Natural killer cell (primary cell): ENCODE measurements at regions not wholly inside any gene's neighbourhood (a gene's known extent, or its start where the extent isn't known, plus 50 kb on each side); places are given as distances from the start of the nearest gene placed in this dataset.

Source experiments
- ATAC-seq, 3 donors: fragments of 150-1000 bp in 2 of 3; fragments of 200-7000 bp in 1 of 3; cut with Tn5 transposase; 1 replicate in 1 of 3; 2 replicates in 2 of 3; pipeline ENCODE4 v1.10.0; 2021; ENCODE audit warnings: mild to moderate bottlenecking in 2 of 3, moderate library complexity in 2 of 3
- DNase-seq, 2 donors: peaks; one replicate each; pipeline versions ENCODE4 v3.0.0 to v3.0.0-alpha.2; 2013 to 2021; ENCODE audit warnings: mixed read lengths in 1 of 2
- H3K27ac ChIP-seq: one replicate; pipeline ENCODE4 v1.5.1; 2013; ENCODE audit warnings: mild to moderate bottlenecking, low read length
- H3K27me3 ChIP-seq: one replicate; pipeline ENCODE4 v1.6.1; 2013; ENCODE audit warnings: low read length; ENCODE audit not compliant: control insufficient read depth, insufficient read depth
- H3K36me3 ChIP-seq: one replicate; pipeline ENCODE4 v1.6.1; 2013; ENCODE audit warnings: low read length; ENCODE audit not compliant: control insufficient read depth, insufficient read depth
- H3K4me1 ChIP-seq: one replicate; pipeline ENCODE4 v1.6.1; 2013; ENCODE audit warnings: low read length; ENCODE audit not compliant: control insufficient read depth, insufficient read depth
- H3K4me3 ChIP-seq: one replicate; pipeline ENCODE4 v1.5.1; 2013; ENCODE audit warnings: low read length
- H3K9me3 ChIP-seq: one replicate; pipeline ENCODE4 v1.6.1; 2013; ENCODE audit warnings: low read length; ENCODE audit not compliant: control insufficient read depth, insufficient read depth
- H3K27ac Mint-ChIP-seq, 2 donors: one replicate each; pipeline ENCODE4 v1.8.0; 2022; ENCODE audit warnings: mild to moderate bottlenecking in 2 of 2, mixed read lengths in 2 of 2, moderate library complexity in 1 of 2
- H3K27me3 Mint-ChIP-seq, 2 donors: one replicate each; pipeline ENCODE4 v1.8.0; 2022; ENCODE audit warnings: low read depth in 2 of 2, mixed read lengths in 2 of 2
- H3K36me3 Mint-ChIP-seq: one replicate; pipeline ENCODE4 v1.8.0; 2022; ENCODE audit warnings: mixed read lengths
- H3K4me1 Mint-ChIP-seq, 2 donors: one replicate each; pipeline ENCODE4 v1.8.0; 2022; ENCODE audit warnings: mixed read lengths in 2 of 2
- H3K4me3 Mint-ChIP-seq: one replicate; pipeline ENCODE4 v1.8.0; 2022; ENCODE audit warnings: mild to moderate bottlenecking, moderate library complexity, mixed read lengths
- H3K9me3 Mint-ChIP-seq, 2 donors: one replicate each; pipeline ENCODE4 v1.8.0; 2022; ENCODE audit warnings: mixed read lengths in 2 of 2
- CTCF ChIP-seq: fragments of 200-600 bp; IDR thresholded peaks from one replicate; pipeline ENCODE4 v1.8.0; 2022; ENCODE audit warnings: antibody characterized with exemption
- WGBS: methylation state at CpG from one replicate; pipeline ENCODE4 v1.1.7; 2013; ENCODE audit warnings: missing lambda C conversion rate; ENCODE audit not compliant: insufficient coverage; 5-methylcytosine and 5-hydroxymethylcytosine counted together
- intact Hi-C: fragments of 100-400 bp; cut with micrococcal nuclease; formaldehyde crosslinking; loops from one replicate; pipeline ENCODE4 v1.14.2; 2022

- DNase-seq (no peak), ATAC-seq (no peak)
- H3K27ac ChIP-seq = no peak overlapping the region
- H3K9me3 ChIP-seq = peaks cover 6% of the 10 kb centered on the region
- intact Hi-C loops = no loop called here
- H3K4me3 ChIP-seq = no peak overlapping the region
- 96% methylated on average over 3 of the region's 4 CpGs for WGBS
- H3K27me3 Mint-ChIP-seq = no peaks in the 10 kb centered on the region
- H3K4me1 Mint-ChIP-seq = no peaks in the 10 kb centered on the region
- no peak overlapping the region for H3K27ac Mint-ChIP-seq
- no peaks in the 10 kb centered on the region for H3K36me3 ChIP-seq
- no peaks in the 10 kb centered on the region for H3K4me1 ChIP-seq
- no peak overlapping the region for H3K4me3 Mint-ChIP-seq
- no peaks in the 10 kb centered on the region for H3K27me3 ChIP-seq
- no peak for TF ChIP-seq CTCF
- peaks cover 3 to 6% of the 10 kb centered on the region in 2 donors for H3K9me3 Mint-ChIP-seq
- H3K36me3 Mint-ChIP-seq = no peaks in the 10 kb centered on the region
These were observed 660.6 kb upstream of the TENM3 start for GRCh38 chr4:181582595-181582994.

- DNase-seq (no peak), ATAC-seq (no peak)
- Histone ChIP-seq H3K4me3 (no peak overlapping the region), H3K4me1 (no peaks in the 10 kb centered on the region), H3K27me3 (no peaks in the 10 kb centered on the region), H3K9me3 (peaks cover 3% of the 10 kb centered on the region), H3K36me3 (no peaks in the 10 kb centered on the region), H3K27ac (no peak overlapping the region)
- Mint-ChIP-seq H3K4me3 (no peak overlapping the region), H3K4me1 (no peaks in the 10 kb centered on the region), H3K36me3 (no peaks in the 10 kb centered on the region), H3K27me3 (no peaks in the 10 kb centered on the region), H3K27ac (no peak overlapping the region), H3K9me3 (peaks cover 7 to 9% of the 10 kb centered on the region in 2 donors)
- no peak for TF ChIP-seq CTCF
- intact Hi-C loops = no loop called here
- 100% methylated on average over 2 of the region's 4 CpGs for WGBS
These were observed 654.4 kb upstream of the TENM3 start for GRCh38 chr4:181588733-181589302.

- no peak for ATAC-seq
- WGBS = 10% methylated on average over 5 of the region's 5 CpGs
- H3K4me1 Mint-ChIP-seq = no peaks in the 10 kb centered on the region
- DNase-seq = no peak
- no peaks in the 10 kb centered on the region for H3K27me3 ChIP-seq
- no peak for TF ChIP-seq CTCF
- intact Hi-C loops = no loop called here
- no peak overlapping the region for H3K27ac ChIP-seq
- no peak overlapping the region for H3K27ac Mint-ChIP-seq
- no peaks in the 10 kb centered on the region for H3K36me3 ChIP-seq
- no peaks in the 10 kb centered on the region for H3K4me1 ChIP-seq
- peaks cover 8 to 13% of the 10 kb centered on the region in 2 donors for H3K9me3 Mint-ChIP-seq
- peaks cover 3% of the 10 kb centered on the region for H3K9me3 ChIP-seq
- no peak overlapping the region for H3K4me3 ChIP-seq
- H3K36me3 Mint-ChIP-seq = no peaks in the 10 kb centered on the region
- no peaks in the 10 kb centered on the region for H3K27me3 Mint-ChIP-seq
- no peak overlapping the region for H3K4me3 Mint-ChIP-seq
These were observed 650.9 kb upstream of the TENM3 start for GRCh38 chr4:181592221-181592745.

GRCh38 chr4:181593703-181594102 is 649.5 kb upstream of the TENM3 start:
- H3K4me3 Mint-ChIP-seq = no peak overlapping the region
- no peak for ATAC-seq
- 39% methylated on average over 2 of the region's 2 CpGs for WGBS
- no peaks in the 10 kb centered on the region for H3K27me3 Mint-ChIP-seq
- H3K4me3 ChIP-seq = no peak overlapping the region
- H3K27me3 ChIP-seq = no peaks in the 10 kb centered on the region
- no peaks in the 10 kb centered on the region for H3K36me3 Mint-ChIP-seq
- H3K27ac ChIP-seq = no peak overlapping the region
- no peaks in the 10 kb centered on the region for H3K4me1 ChIP-seq
- DNase-seq = no peak
- no peak overlapping the region for H3K27ac Mint-ChIP-seq
- H3K36me3 ChIP-seq = no peaks in the 10 kb centered on the region
- H3K9me3 ChIP-seq = peaks cover 3% of the 10 kb centered on the region
- intact Hi-C loops = no loop called here
- H3K9me3 Mint-ChIP-seq = peaks cover 8 to 12% of the 10 kb centered on the region in 2 donors
- H3K4me1 Mint-ChIP-seq = no peaks in the 10 kb centered on the region
- TF ChIP-seq CTCF = no peak
